ENCODE measurements at regions not wholly inside any gene's neighbourhood (a gene's known extent, or its start where the extent isn't known, plus 50 kb on each side); places are given as distances from the start of the nearest gene placed in this dataset.

GRCh38 chr7:120028636-120029035 is 244.3 kb upstream of the KCND2 start:
- TF ChIP-seq EZH2 (IDR thresholded peaks at IDR 0.05; ENCODE audit: low read length) = no peak
- no peak for TF ChIP-seq CTCF (optimal IDR thresholded peaks at IDR 0.05 in 1 of 3, IDR thresholded peaks at IDR 0.05 in 1 of 3, conservative IDR thresholded peaks at IDR 0.05 in 1 of 3; ENCODE audit: extremely low read depth in 1 of 3, insufficient read depth in 2 of 3, low read length in 3 of 3)

Data from keratinocyte (primary cell).